ENCODE measurements at regions not wholly inside any gene's neighbourhood (a gene's known extent, or its start where the extent isn't known, plus 50 kb on each side); places are given as distances from the start of the nearest gene placed in this dataset.

- DNase-seq = peak in 1 of 2 experiments; percentile 5
These were observed 357.2 kb downstream of the ZSWIM6 start for GRCh38 chr5:61689153-61689846.

- no peak for DNase-seq
These were observed 365.9 kb downstream of the ZSWIM6 start for GRCh38 chr5:61697809-61698558.

- DNase-seq = no peak
These were observed 370.0 kb downstream of the ZSWIM6 start for GRCh38 chr5:61701877-61702602.

GRCh38 chr5:61702784-61703183 is 370.7 kb downstream of the ZSWIM6 start:
- DNase-seq = no peak

GRCh38 chr5:61704289-61704688 is 372.2 kb downstream of the ZSWIM6 start:
- no peak for DNase-seq

GRCh38 chr5:61706751-61707150 is 374.7 kb downstream of the ZSWIM6 start:
- DNase-seq = no peak

- DNase-seq = no peak
These were observed 387.1 kb downstream of the ZSWIM6 start for GRCh38 chr5:61719124-61719523.

GRCh38 chr5:61720829-61721228 is 388.8 kb downstream of the ZSWIM6 start:
- DNase-seq = no peak

- no peak for DNase-seq
These were observed 392.0 kb downstream of the ZSWIM6 start for GRCh38 chr5:61724102-61724501.

- no peak for DNase-seq
These were observed 396.2 kb downstream of the ZSWIM6 start for GRCh38 chr5:61728287-61728686.

- DNase-seq = no peak
These were observed 398.8 kb downstream of the ZSWIM6 start for GRCh38 chr5:61730866-61731265.

- no peak for DNase-seq
These were observed 399.3 kb downstream of the ZSWIM6 start for GRCh38 chr5:61731267-61731945.

- DNase-seq = no peak
These were observed 399.9 kb downstream of the ZSWIM6 start for GRCh38 chr5:61731946-61732314.

- DNase-seq = no peak
These were observed 400.3 kb downstream of the ZSWIM6 start for GRCh38 chr5:61732369-61732768.

- DNase-seq = no peak
These were observed 400.7 kb downstream of the ZSWIM6 start for GRCh38 chr5:61732796-61733195.

- no peak for DNase-seq
These were observed 401.9 kb downstream of the ZSWIM6 start for GRCh38 chr5:61734001-61734400.

GRCh38 chr5:61734966-61735365 is 402.9 kb downstream of the ZSWIM6 start:
- no peak for DNase-seq

- DNase-seq = no peak
These were observed 403.5 kb downstream of the ZSWIM6 start for GRCh38 chr5:61735531-61735930.

GRCh38 chr5:61735995-61736394 is 403.9 kb downstream of the ZSWIM6 start:
- no peak for DNase-seq

- DNase-seq = no peak
These were observed 405.4 kb downstream of the ZSWIM6 start for GRCh38 chr5:61737301-61737963.

- no peak for DNase-seq
These were observed 405.9 kb downstream of the ZSWIM6 start for GRCh38 chr5:61737964-61738340.

- DNase-seq = no peak
These were observed 406.4 kb downstream of the ZSWIM6 start for GRCh38 chr5:61738446-61738845.

All from NCI-H1930 (cell line).